RWPE1 (cell line): ENCODE measurements at regions not wholly inside any gene's neighbourhood (a gene's known extent, or its start where the extent isn't known, plus 50 kb on each side); places are given as distances from the start of the nearest gene placed in this dataset.
"Not testable (repeated sequence)": the region's sequence is repeated elsewhere in the genome, so short reads cannot be mapped to it uniquely, and the experiment has no call there.

Experiments used
- CTCF ChIA-PET: fragments of 350-600 bp; sonication (Branson Sonifier 250); formaldehyde crosslinking; extraction: SDS; loops from one replicate; lab custom pipeline; 2021; lab: Yijun Ruan, JAX
- POLR2A ChIA-PET: fragments of 400-600 bp; formaldehyde crosslinking; extraction: SDS; loops from one replicate; lab custom pipeline; 2020; ENCODE audit warnings: antibody characterized with exemption; ENCODE audit not compliant: low non-redundant PET; lab: Yijun Ruan, JAX
- DNase-seq: peaks from one replicate; pipeline ENCODE4 v3.0.0; 2012; ENCODE audit warnings: low spot score
- H3K27ac ChIP-seq: fragments of 450-650 bp; 2 replicates; pipeline ENCODE4 v1.5.1; 2017
- CTCF ChIP-seq: fragments of 450-650 bp; conservative IDR thresholded peaks from 2 replicates; pipeline ENCODE4 v1.5.1; 2017; ENCODE audit warnings: low read depth, mild to moderate bottlenecking

- POLR2A ChIA-PET: no interaction called here
- TF ChIP-seq CTCF: no peak
- no peak for DNase-seq
- no peak overlapping the region for H3K27ac ChIP-seq
- CTCF ChIA-PET: no interaction called here
Observed at GRCh38 chrX:138240266-138240665, 471.3 kb downstream of the FGF13 start.

GRCh38 chrX:138254001-138254400, 457.5 kb downstream of the FGF13 start:
- CTCF ChIA-PET: no interaction called here
- no peak for DNase-seq
- POLR2A ChIA-PET: no interaction called here
- H3K27ac ChIP-seq: no peak overlapping the region
- TF ChIP-seq CTCF: no peak

GRCh38 chrX:138255373-138255772, 456.1 kb downstream of the FGF13 start:
- DNase-seq: no peak
- POLR2A ChIA-PET: no interaction called here
- H3K27ac ChIP-seq: no peak overlapping the region
- no peak for TF ChIP-seq CTCF
- CTCF ChIA-PET: no interaction called here

- DNase-seq, POLR2A ChIA-PET, CTCF ChIA-PET, H3K27ac ChIP-seq: not testable (repeated sequence)
Observed at GRCh38 chrX:138264095-138264494, 447.4 kb downstream of the FGF13 start.

GRCh38 chrX:138270931-138271330, 440.6 kb downstream of the FGF13 start:
- TF ChIP-seq CTCF: no peak
- no peak overlapping the region for H3K27ac ChIP-seq
- ChIA-PET CTCF (no interaction called here), POLR2A (no interaction called here)
- no peak for DNase-seq

- DNase-seq, CTCF ChIA-PET, POLR2A ChIA-PET, H3K27ac ChIP-seq: not testable (repeated sequence)
Observed at GRCh38 chrX:138282598-138283150, 428.8 kb downstream of the FGF13 start.

GRCh38 chrX:138287205-138287877, 424.2 kb downstream of the FGF13 start:
- no peak for DNase-seq
- POLR2A ChIA-PET: no interaction called here
- TF ChIP-seq CTCF: no peak

More at GRCh38 chrX:138287205-138287877, 424.2 kb downstream of the FGF13 start:
- CTCF ChIA-PET: interaction anchor here (0.6 kb wide), 1 partner anchor 39 kb away, joined by 3 read pairs; no protein-coding TSS in a partner anchor
- H3K27ac ChIP-seq: no peak overlapping the region
